B cell (primary cell): ENCODE measurements at regions not wholly inside any gene's neighbourhood (a gene's known extent, or its start where the extent isn't known, plus 50 kb on each side); places are given as distances from the start of the nearest gene placed in this dataset.

Experiments used
- ATAC-seq: fragments of 200-7000 bp; cut with Tn5 transposase; one replicate; pipeline ENCODE4 v1.10.0; 2021; ENCODE audit warnings: low read depth, mild to moderate bottlenecking, moderate number of reproducible peaks, moderate library complexity
- CTCF ChIA-PET: fragments of 350-600 bp; sonication (Branson Sonifier 250); formaldehyde crosslinking; loops from one replicate; lab custom pipeline; 2021; ENCODE audit warnings: antibody characterized with exemption, inconsistent platforms; lab: Charles Lee
- POLR2A ChIA-PET: fragments of 350-600 bp; sonication (Branson Sonifier 250); formaldehyde crosslinking; loops from one replicate; lab custom pipeline; 2021; ENCODE audit warnings: antibody characterized with exemption; lab: Charles Lee
- DNase-seq: peaks from one replicate; pipeline ENCODE4 v3.0.0; 2013
- H2AFZ ChIP-seq: 2 replicates; pipeline ENCODE4 v1.6.1; 2012; ENCODE audit warnings: mild to moderate bottlenecking, low read depth, low read length; ENCODE audit not compliant: insufficient read depth, poor library complexity, severe bottlenecking
- H3K27ac ChIP-seq, 2 donors: 1 replicate in 1 of 2; 2 replicates in 1 of 2; pipeline ENCODE4 v1.5.1; 2012 to 2013; ENCODE audit warnings: low read length in 2 of 2, mild to moderate bottlenecking in 2 of 2, moderate library complexity in 1 of 2
- H3K27me3 ChIP-seq, 4 experiments: fragments of 200-600 bp in 1 of 4; sonication (generic) in 1 of 4; replicated peaks in 1 of 4; 1 replicate in 2 of 4; 2 replicates in 2 of 4; pipeline versions ENCODE4 v1.6.1 to v1.7.0; 2013 to 2016; ENCODE audit warnings: low read length in 3 of 4, mild to moderate bottlenecking in 2 of 4, mixed read lengths in 1 of 4, moderate library complexity in 1 of 4; ENCODE audit not compliant: insufficient read depth in 4 of 4, control insufficient read depth in 3 of 4; ENCODE audit errors: control extremely low read depth in 1 of 4
- H3K36me3 ChIP-seq, 2 experiments: replicated peaks in 1 of 2; 1 replicate in 1 of 2; 2 replicates in 1 of 2; pipeline versions ENCODE4 v1.6.1 to v1.7.1; 2013; ENCODE audit warnings: low read length in 1 of 2; ENCODE audit not compliant: insufficient read depth in 2 of 2, control insufficient read depth in 1 of 2; ENCODE audit errors: control extremely low read depth in 1 of 2, extremely low read depth in 1 of 2
- H3K4me1 ChIP-seq, 2 donors: fragments of 200-600 bp in 1 of 2; sonication (generic) in 1 of 2; 1 replicate in 1 of 2; 2 replicates in 1 of 2; pipeline versions ENCODE4 v1.5.1 to v1.6.1; 2013 to 2017; ENCODE audit warnings: low read length in 2 of 2; ENCODE audit not compliant: control insufficient read depth in 2 of 2, insufficient read depth in 2 of 2
- H3K4me2 ChIP-seq: replicated peaks from 2 replicates; pipeline ENCODE3; 2012; ENCODE audit warnings: mild to moderate bottlenecking, low read depth, low read length; ENCODE audit not compliant: poor library complexity, severe bottlenecking
- H3K4me3 ChIP-seq, 5 experiments: fragments of 200-600 bp in 1 of 5; sonication (generic) in 1 of 5; 1 replicate in 3 of 5; 2 replicates in 2 of 5; pipeline versions ENCODE4 v1.5.1 to v1.7.0; 2011 to 2016; ENCODE audit warnings: low read length in 4 of 5, mild to moderate bottlenecking in 4 of 5, low read depth in 2 of 5, control low read depth in 1 of 5, moderate library complexity in 1 of 5; ENCODE audit not compliant: insufficient read depth in 1 of 5; ENCODE audit errors: control extremely low read depth in 1 of 5, extremely low read depth in 1 of 5
- H3K79me2 ChIP-seq: fragments of 200-600 bp; sonication (generic); one replicate; pipeline ENCODE4 v1.6.0; 2016; ENCODE audit warnings: low read length; ENCODE audit not compliant: control insufficient read depth, insufficient read depth
- H3K9ac ChIP-seq: fragments of 200-600 bp; sonication (generic); 2 replicates; pipeline ENCODE4 v1.6.1; 2017; ENCODE audit warnings: mild to moderate bottlenecking, low read length, moderate library complexity
- H3K9me3 ChIP-seq, 3 donors: one replicate each; pipeline versions ENCODE4 v1.6.1 to v1.7.1; 2013; ENCODE audit warnings: low read length in 2 of 3; ENCODE audit not compliant: control insufficient read depth in 2 of 3, insufficient read depth in 1 of 3; ENCODE audit errors: control extremely low read depth in 1 of 3
- H4K20me1 ChIP-seq: 2 replicates; pipeline ENCODE4 v1.6.0; 2012; ENCODE audit warnings: mild to moderate bottlenecking, low read length; ENCODE audit not compliant: insufficient read depth, control insufficient read depth, poor library complexity, severe bottlenecking
- H3K27ac Mint-ChIP-seq: one replicate; pipeline ENCODE4 v1.8.0; 2021; ENCODE audit warnings: mixed read lengths
- H3K27me3 Mint-ChIP-seq: one replicate; pipeline ENCODE4 v1.8.0; 2021; ENCODE audit warnings: mixed read lengths
- H3K4me1 Mint-ChIP-seq: one replicate; pipeline ENCODE4 v1.8.0; 2021; ENCODE audit warnings: mixed read lengths
- H3K4me3 Mint-ChIP-seq: one replicate; pipeline ENCODE4 v1.8.0; 2021; ENCODE audit warnings: mixed read lengths
- H3K9me3 Mint-ChIP-seq: one replicate; pipeline ENCODE4 v1.8.0; 2022; ENCODE audit warnings: mixed read lengths; ENCODE audit not compliant: insufficient read depth
- EZH2 ChIP-seq: IDR thresholded peaks from 2 replicates; pipeline ENCODE4 v1.6.1; 2012; ENCODE audit warnings: borderline replicate concordance, low read depth, mild to moderate bottlenecking, moderate library complexity, low read length; ENCODE audit not compliant: insufficient read depth, poor library complexity, severe bottlenecking
- WGBS: methylation state at CpG from one replicate; pipeline ENCODE4 v1.1.5; 2013; ENCODE audit warnings: missing lambda C conversion rate; ENCODE audit not compliant: insufficient coverage; 5-methylcytosine and 5-hydroxymethylcytosine counted together
- intact Hi-C: fragments of 100-400 bp; cut with micrococcal nuclease; formaldehyde crosslinking; loops from one replicate; pipeline ENCODE4 v1.10.0; 2022
- TF ChIP-seq, protein P1 (sequence below): fragments of 200-600 bp; IDR thresholded peaks from one replicate; pipeline ENCODE4 v1.8.0; 2022; ENCODE audit warnings: antibody characterized with exemption, mild to moderate bottlenecking

DNA sequence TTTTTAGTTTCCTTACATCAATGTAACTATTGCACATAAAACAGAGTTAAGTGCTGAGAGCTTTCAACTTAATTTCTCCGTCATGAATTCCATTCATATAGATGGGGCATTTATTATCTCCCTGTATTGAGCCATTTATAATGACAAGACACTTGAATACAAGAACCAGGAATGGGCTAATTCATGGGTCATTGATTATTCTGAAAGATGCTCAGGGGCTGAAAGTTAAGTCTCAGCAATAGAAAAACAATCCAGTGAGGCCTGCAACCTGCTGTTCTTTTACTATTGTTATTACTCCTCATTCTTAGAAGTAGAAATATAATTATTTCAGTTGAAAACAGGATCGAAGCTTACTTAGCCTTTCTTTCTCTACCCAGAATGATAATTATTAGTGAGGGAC is 307.7 kb downstream of the MMUT start:
- POLR2A ChIA-PET = no interaction called here
- H3K4me2 ChIP-seq = no peak overlapping the region

DNA sequence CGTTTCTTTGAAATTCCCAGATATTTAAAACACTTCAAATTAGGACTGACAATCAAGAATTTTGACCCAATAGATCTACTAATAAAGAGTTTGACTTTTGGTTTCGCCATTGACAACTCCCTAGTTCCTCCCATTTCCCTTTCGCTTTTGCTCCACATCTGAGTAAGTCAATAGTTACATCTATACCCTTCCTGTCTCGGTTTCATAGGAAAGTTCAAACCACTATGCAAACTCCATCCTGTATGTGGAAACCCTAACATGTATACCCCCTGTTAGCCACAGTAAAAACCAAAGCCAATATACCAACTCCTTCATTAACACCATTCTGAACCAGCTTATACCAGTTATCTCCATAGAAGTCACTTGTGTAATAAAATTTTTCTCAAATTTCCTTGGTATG is 311.1 kb downstream of the MMUT start:
- H3K9me3 ChIP-seq = peaks cover 0 to 10% (median 0%) of the 10 kb centered on the region in 3 donors
- H3K9ac ChIP-seq = no peak overlapping the region
- H3K4me3 ChIP-seq = no peak overlapping the region
- Mint-ChIP-seq H3K4me1 (no peaks in the 10 kb centered on the region), H3K4me3 (no peak overlapping the region), H3K27me3 (no peaks in the 10 kb centered on the region), H3K27ac (no peak overlapping the region), H3K9me3 (peaks cover 15% of the 10 kb centered on the region)
- TF ChIP-seq, protein P1, sequence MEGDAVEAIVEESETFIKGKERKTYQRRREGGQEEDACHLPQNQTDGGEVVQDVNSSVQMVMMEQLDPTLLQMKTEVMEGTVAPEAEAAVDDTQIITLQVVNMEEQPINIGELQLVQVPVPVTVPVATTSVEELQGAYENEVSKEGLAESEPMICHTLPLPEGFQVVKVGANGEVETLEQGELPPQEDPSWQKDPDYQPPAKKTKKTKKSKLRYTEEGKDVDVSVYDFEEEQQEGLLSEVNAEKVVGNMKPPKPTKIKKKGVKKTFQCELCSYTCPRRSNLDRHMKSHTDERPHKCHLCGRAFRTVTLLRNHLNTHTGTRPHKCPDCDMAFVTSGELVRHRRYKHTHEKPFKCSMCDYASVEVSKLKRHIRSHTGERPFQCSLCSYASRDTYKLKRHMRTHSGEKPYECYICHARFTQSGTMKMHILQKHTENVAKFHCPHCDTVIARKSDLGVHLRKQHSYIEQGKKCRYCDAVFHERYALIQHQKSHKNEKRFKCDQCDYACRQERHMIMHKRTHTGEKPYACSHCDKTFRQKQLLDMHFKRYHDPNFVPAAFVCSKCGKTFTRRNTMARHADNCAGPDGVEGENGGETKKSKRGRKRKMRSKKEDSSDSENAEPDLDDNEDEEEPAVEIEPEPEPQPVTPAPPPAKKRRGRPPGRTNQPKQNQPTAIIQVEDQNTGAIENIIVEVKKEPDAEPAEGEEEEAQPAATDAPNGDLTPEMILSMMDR = no peak
- no peak for TF ChIP-seq EZH2
- ATAC-seq (no peak), DNase-seq (no peak)
- no peaks in the 10 kb centered on the region for H4K20me1 ChIP-seq
- H3K27ac ChIP-seq = no peak overlapping the region
- no peaks in the 10 kb centered on the region for H3K27me3 ChIP-seq
- 78% methylated on average over 3 of the region's 4 CpGs for WGBS
- CTCF ChIA-PET = no interaction called here
- POLR2A ChIA-PET = no interaction called here
- intact Hi-C loops = no loop called here
- no peak overlapping the region for H3K4me2 ChIP-seq
- no peaks in the 10 kb centered on the region for H3K36me3 ChIP-seq
- H3K79me2 ChIP-seq = no peaks in the 10 kb centered on the region
- H2AFZ ChIP-seq = no peak overlapping the region
- H3K4me1 ChIP-seq = no peaks in the 10 kb centered on the region

More for the DNA sequence above, 307.7 kb downstream of the MMUT start:
- no peak overlapping the region for H3K9ac ChIP-seq
- no peaks in the 10 kb centered on the region for H3K27me3 Mint-ChIP-seq
- H3K4me1 Mint-ChIP-seq = no peaks in the 10 kb centered on the region
- no peak overlapping the region for H3K27ac Mint-ChIP-seq
- peaks cover 0 to 10% (median 0%) of the 10 kb centered on the region in 3 donors for H3K9me3 ChIP-seq
- CTCF ChIA-PET = no interaction called here
- ATAC-seq (no peak), DNase-seq (no peak)
- no peak overlapping the region for H3K27ac ChIP-seq
- intact Hi-C loops = no loop called here
- H3K4me3 ChIP-seq = no peak overlapping the region
- H3K9me3 Mint-ChIP-seq = peaks cover 12% of the 10 kb centered on the region
- no peak overlapping the region for H2AFZ ChIP-seq
- H3K79me2 ChIP-seq = no peaks in the 10 kb centered on the region
- H3K36me3 ChIP-seq = no peaks in the 10 kb centered on the region
- H4K20me1 ChIP-seq = no peaks in the 10 kb centered on the region
- no peaks in the 10 kb centered on the region for H3K27me3 ChIP-seq
- no peaks in the 10 kb centered on the region for H3K4me1 ChIP-seq
- no CpG with 5 or more reads among the region's 2 CpGs for WGBS
- TF ChIP-seq, protein P1 = no peak
- no peak for TF ChIP-seq EZH2
- H3K4me3 Mint-ChIP-seq = no peak overlapping the region
